ENCODE measurements at regions not wholly inside any gene's neighbourhood (a gene's known extent, or its start where the extent isn't known, plus 50 kb on each side); places are given as distances from the start of the nearest gene placed in this dataset.

- TF ChIP-seq, protein P1, sequence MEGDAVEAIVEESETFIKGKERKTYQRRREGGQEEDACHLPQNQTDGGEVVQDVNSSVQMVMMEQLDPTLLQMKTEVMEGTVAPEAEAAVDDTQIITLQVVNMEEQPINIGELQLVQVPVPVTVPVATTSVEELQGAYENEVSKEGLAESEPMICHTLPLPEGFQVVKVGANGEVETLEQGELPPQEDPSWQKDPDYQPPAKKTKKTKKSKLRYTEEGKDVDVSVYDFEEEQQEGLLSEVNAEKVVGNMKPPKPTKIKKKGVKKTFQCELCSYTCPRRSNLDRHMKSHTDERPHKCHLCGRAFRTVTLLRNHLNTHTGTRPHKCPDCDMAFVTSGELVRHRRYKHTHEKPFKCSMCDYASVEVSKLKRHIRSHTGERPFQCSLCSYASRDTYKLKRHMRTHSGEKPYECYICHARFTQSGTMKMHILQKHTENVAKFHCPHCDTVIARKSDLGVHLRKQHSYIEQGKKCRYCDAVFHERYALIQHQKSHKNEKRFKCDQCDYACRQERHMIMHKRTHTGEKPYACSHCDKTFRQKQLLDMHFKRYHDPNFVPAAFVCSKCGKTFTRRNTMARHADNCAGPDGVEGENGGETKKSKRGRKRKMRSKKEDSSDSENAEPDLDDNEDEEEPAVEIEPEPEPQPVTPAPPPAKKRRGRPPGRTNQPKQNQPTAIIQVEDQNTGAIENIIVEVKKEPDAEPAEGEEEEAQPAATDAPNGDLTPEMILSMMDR (conservative IDR thresholded peaks at IDR 0.05; ENCODE audit: control insufficient read depth, insufficient read depth, low read depth, low read length) = no peak
- H3K4me3 ChIP-seq (ENCODE audit: control insufficient read depth, low read depth, low read length) = no peak overlapping the region
- DNase-seq (ENCODE audit: low read depth) = no peak
Measured at GRCh38 chr2:225317186-225317585, 82.3 kb upstream of the NYAP2 start.

- DNase-seq (ENCODE audit: low read depth) = no peak
- TF ChIP-seq, protein P1 (conservative IDR thresholded peaks at IDR 0.05; ENCODE audit: control insufficient read depth, insufficient read depth, low read depth, low read length) = no peak
- H3K4me3 ChIP-seq (ENCODE audit: control insufficient read depth, low read depth, low read length) = no peak overlapping the region
Measured at GRCh38 chr2:225310745-225311144, 88.8 kb upstream of the NYAP2 start.

GRCh38 chr2:225309516-225309915, 90.0 kb upstream of the NYAP2 start:
- TF ChIP-seq, protein P1 (conservative IDR thresholded peaks at IDR 0.05; ENCODE audit: control insufficient read depth, insufficient read depth, low read depth, low read length) = no peak
- no peak for DNase-seq (ENCODE audit: low read depth)
- no peak overlapping the region for H3K4me3 ChIP-seq (ENCODE audit: control insufficient read depth, low read depth, low read length)

DNA sequence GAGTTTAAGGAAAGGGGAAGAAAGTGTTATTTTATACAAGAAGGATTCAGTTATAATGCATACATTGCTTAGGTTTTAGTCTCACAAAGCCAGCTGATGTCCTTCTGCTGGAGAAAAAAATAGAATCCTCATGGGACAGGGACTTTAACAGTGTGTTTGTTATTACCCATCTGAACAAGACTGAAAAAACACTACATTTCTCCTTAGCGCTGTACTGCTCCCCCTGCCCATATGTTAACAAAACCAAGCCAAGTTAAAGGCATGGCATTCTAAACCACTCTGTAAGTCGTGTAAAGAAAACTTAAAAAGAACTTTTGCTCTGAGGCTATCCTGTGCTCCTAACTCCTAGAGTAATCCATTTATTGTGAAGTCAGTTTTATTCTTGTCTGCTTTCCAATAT, 102.6 kb upstream of the NYAP2 start:
- TF ChIP-seq, protein P1 (conservative IDR thresholded peaks at IDR 0.05; ENCODE audit: control insufficient read depth, insufficient read depth, low read depth, low read length) = no peak
- DNase-seq (ENCODE audit: low read depth) = no peak
- no peak overlapping the region for H3K4me3 ChIP-seq (ENCODE audit: control insufficient read depth, low read depth, low read length)

- TF ChIP-seq, protein P1 (conservative IDR thresholded peaks at IDR 0.05; ENCODE audit: control insufficient read depth, insufficient read depth, low read depth, low read length) = no peak
- H3K4me3 ChIP-seq (ENCODE audit: control insufficient read depth, low read depth, low read length) = no peak overlapping the region
- no peak for DNase-seq (ENCODE audit: low read depth)
Measured at GRCh38 chr2:225295102-225295501, 104.4 kb upstream of the NYAP2 start.

DNA sequence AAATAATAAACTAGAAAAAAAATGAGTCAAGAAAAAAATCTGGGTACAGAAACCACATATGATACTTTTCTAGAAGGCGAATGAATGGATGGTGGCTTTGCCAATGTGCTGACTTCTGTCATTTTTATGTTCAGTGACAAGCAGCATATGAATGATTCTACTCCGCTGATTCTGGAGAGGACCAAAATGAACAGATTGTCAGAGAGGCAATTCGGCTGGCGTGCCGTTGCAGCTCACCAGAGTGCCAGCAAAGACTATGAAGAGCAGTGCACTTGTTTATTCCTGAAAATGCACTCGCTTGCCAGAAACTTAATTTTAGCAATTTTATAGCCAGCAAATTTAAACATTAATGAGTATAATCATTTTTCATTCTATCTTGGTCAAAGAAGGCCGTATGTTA, 105.9 kb upstream of the NYAP2 start:
- H3K4me3 ChIP-seq (ENCODE audit: control insufficient read depth, low read depth, low read length) = no peak overlapping the region
- TF ChIP-seq, protein P1 (conservative IDR thresholded peaks at IDR 0.05; ENCODE audit: control insufficient read depth, insufficient read depth, low read depth, low read length) = no peak
- no peak for DNase-seq (ENCODE audit: low read depth)

DNA sequence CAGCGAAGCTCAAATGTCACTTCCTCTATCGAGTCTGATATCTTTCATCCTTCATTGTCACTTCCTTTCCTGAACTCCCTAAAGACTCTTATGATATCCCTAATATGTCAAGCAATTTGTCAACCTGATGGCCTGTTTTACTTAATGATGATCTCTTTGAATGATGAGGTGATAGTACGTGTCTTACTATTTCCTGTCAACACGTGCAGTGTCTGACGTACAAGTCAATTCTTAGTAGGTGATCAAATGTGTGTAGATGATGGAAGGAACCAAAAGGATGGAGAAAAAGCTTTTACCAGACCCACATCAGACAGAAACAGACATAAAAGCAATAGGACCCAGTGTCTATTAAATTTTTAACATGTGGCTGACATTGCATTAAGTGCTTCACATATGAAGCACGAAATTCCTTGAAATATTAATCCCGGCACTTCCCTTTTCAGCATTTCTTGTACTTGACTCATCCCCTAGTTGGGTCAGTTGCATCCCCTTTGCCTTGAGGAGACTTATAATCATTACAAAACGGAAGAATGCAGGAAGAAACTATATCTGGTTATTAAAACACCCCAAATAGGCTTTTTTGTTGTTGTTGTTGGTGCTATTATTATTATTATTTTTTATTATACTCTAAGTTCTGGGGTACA, 108.6 kb upstream of the NYAP2 start:
- DNase-seq (ENCODE audit: low read depth) = no peak
- H3K4me3 ChIP-seq (ENCODE audit: control insufficient read depth, low read depth, low read length) = no peak overlapping the region
- TF ChIP-seq, protein P1 (conservative IDR thresholded peaks at IDR 0.05; ENCODE audit: control insufficient read depth, insufficient read depth, low read depth, low read length) = no peak
